Panc1 (cell line): ENCODE measurements at regions not wholly inside any gene's neighbourhood (a gene's known extent, or its start where the extent isn't known, plus 50 kb on each side); places are given as distances from the start of the nearest gene placed in this dataset.

Experiments
- ATAC-seq: fragments of 200-7000 bp; cut with Tn5 transposase; 2 replicates; pipeline ENCODE4 v1.9.1; 2020; ENCODE audit warnings: mild to moderate bottlenecking, moderate library complexity
- BruUV-seq: library from RNA; stranded (reverse); fragments of 400-500 nt; replicated peaks from 2 replicates; lab custom pipeline; 2021; lab: Mats Ljungman, UMichigan
- CTCF ChIA-PET: fragments of 300-600 bp; sonication (Branson Sonifier 250); formaldehyde crosslinking; loops from one replicate; lab custom pipeline; 2022; ENCODE audit warnings: antibody characterized with exemption; lab: Charles Lee
- POLR2A ChIA-PET: fragments of 300-600 bp; sonication (Branson Sonifier 250); formaldehyde crosslinking; loops from one replicate; lab custom pipeline; 2022; ENCODE audit warnings: antibody characterized with exemption; lab: Charles Lee
- DNase-seq: peaks from one replicate; pipeline ENCODE4 v3.0.0-alpha.2; 2010; ENCODE audit warnings: low read depth, low spot score
- H3K27ac ChIP-seq: 2 replicates; pipeline ENCODE4 v1.5.1; 2011; ENCODE audit warnings: mild to moderate bottlenecking, low read length, inconsistent platforms
- H3K27me3 ChIP-seq: fragments of 200-500 bp; sonication (Bioruptor generic); 2 replicates; pipeline ENCODE4 v1.6.0; 2014; ENCODE audit warnings: low read length, inconsistent platforms; ENCODE audit not compliant: control insufficient read depth, insufficient read depth
- H3K36me3 ChIP-seq: fragments of 200-500 bp; sonication (Bioruptor generic); 2 replicates; pipeline ENCODE4 v1.5.1; 2014; ENCODE audit warnings: inconsistent platforms, mild to moderate bottlenecking, low read length, moderate library complexity; ENCODE audit not compliant: control insufficient read depth, insufficient read depth
- H3K4me1 ChIP-seq: 2 replicates; pipeline ENCODE4 v1.5.1; 2011; ENCODE audit warnings: inconsistent platforms, mild to moderate bottlenecking, low read length, moderate library complexity; ENCODE audit not compliant: control insufficient read depth, insufficient read depth
- H3K4me3 ChIP-seq, 2 experiments: 2 replicates each; pipeline ENCODE4 v1.5.1; 2011 to 2012; ENCODE audit warnings: low read depth in 2 of 2, low read length in 2 of 2, mild to moderate bottlenecking in 2 of 2, inconsistent platforms in 1 of 2, moderate library complexity in 1 of 2
- H3K9me3 ChIP-seq: fragments of 200-500 bp; sonication (Bioruptor generic); 2 replicates; pipeline ENCODE4 v1.5.1; 2014; ENCODE audit warnings: low read depth, mild to moderate bottlenecking, inconsistent platforms, low read length, moderate library complexity; ENCODE audit not compliant: control insufficient read depth, insufficient read depth
- POLR2AphosphoS5 ChIP-seq: IDR thresholded peaks from 2 replicates; pipeline ENCODE4 v1.6.1; 2012; ENCODE audit warnings: mild to moderate bottlenecking, low read depth, low read length, moderate library complexity
- SIN3A ChIP-seq: IDR thresholded peaks from 2 replicates; pipeline ENCODE4 v1.6.1; 2012; ENCODE audit warnings: low read depth, mild to moderate bottlenecking, low read length, moderate library complexity, borderline replicate concordance; ENCODE audit not compliant: insufficient read depth
- TCF7L2 ChIP-seq: IDR thresholded peaks from 2 replicates; pipeline ENCODE4 v1.6.1; 2011; ENCODE audit warnings: mild to moderate bottlenecking, low read depth, low read length, inconsistent platforms
- in situ Hi-C: cut with HindIII; loops from 2 replicates; pipeline ENCODE4 v1.10.0; 2016; ENCODE audit warnings: low sequenced_read_pairs, low pct_unique_long_range_greater_than_20kb
- intact Hi-C: fragments of 100-400 bp; cut with micrococcal nuclease; formaldehyde crosslinking; loops from one replicate; pipeline ENCODE4 v1.10.0; 2022; ENCODE audit not compliant: unreplicated experiment
- TF ChIP-seq, protein P1 (sequence below), 2 experiments: IDR thresholded peaks; 2 replicates each; pipeline ENCODE4 v1.6.1; 2011 to 2012; ENCODE audit warnings: low read depth in 2 of 2, control low read depth in 1 of 2, low read length in 1 of 2, mild to moderate bottlenecking in 1 of 2, moderate library complexity in 1 of 2; ENCODE audit not compliant: insufficient read depth in 1 of 2
- TF ChIP-seq, protein P2 (sequence below): fragments of 450-650 bp; IDR thresholded peaks from 2 replicates; pipeline ENCODE4 v1.5.1; 2017; ENCODE audit warnings: mild to moderate bottlenecking

DNA sequence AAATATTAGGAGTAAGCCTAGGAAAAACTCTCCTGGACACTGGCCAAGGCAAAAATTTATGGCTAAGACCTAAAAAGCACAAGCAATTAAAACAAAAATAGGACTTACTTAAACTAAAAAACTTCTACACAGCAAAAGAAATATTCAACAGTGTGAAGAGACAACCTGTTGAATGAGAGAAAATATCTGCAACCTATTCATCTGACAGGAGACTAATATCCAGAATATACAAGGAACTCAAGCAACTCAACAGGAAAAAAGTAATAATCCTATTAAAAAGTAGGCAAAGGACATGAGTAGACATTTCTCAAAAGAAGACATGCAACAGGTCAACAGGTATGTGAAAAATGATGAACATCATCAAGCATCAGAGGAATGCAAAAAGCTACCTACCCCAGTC, 431.1 kb downstream of the ZEB2 start:
- no peaks in the 10 kb centered on the region for H3K36me3 ChIP-seq

GRCh38 chr2:144086965-144087364, 433.0 kb downstream of the ZEB2 start:
- in situ Hi-C loops = no loop called here
- H3K4me1 ChIP-seq = no peaks in the 10 kb centered on the region
- H3K9me3 ChIP-seq = no peaks in the 10 kb centered on the region
- no peak overlapping the region for H3K27ac ChIP-seq
- ATAC-seq (no peak), DNase-seq (no peak)
- H3K36me3 ChIP-seq = no peaks in the 10 kb centered on the region
- CTCF ChIA-PET = no interaction called here
- intact Hi-C loops = no loop called here
- no peaks in the 10 kb centered on the region for H3K27me3 ChIP-seq
- no peak overlapping the region for H3K4me3 ChIP-seq
- TF ChIP-seq POLR2AphosphoS5 = no peak
- no peak for TF ChIP-seq SIN3A
- TF ChIP-seq, protein P1, sequence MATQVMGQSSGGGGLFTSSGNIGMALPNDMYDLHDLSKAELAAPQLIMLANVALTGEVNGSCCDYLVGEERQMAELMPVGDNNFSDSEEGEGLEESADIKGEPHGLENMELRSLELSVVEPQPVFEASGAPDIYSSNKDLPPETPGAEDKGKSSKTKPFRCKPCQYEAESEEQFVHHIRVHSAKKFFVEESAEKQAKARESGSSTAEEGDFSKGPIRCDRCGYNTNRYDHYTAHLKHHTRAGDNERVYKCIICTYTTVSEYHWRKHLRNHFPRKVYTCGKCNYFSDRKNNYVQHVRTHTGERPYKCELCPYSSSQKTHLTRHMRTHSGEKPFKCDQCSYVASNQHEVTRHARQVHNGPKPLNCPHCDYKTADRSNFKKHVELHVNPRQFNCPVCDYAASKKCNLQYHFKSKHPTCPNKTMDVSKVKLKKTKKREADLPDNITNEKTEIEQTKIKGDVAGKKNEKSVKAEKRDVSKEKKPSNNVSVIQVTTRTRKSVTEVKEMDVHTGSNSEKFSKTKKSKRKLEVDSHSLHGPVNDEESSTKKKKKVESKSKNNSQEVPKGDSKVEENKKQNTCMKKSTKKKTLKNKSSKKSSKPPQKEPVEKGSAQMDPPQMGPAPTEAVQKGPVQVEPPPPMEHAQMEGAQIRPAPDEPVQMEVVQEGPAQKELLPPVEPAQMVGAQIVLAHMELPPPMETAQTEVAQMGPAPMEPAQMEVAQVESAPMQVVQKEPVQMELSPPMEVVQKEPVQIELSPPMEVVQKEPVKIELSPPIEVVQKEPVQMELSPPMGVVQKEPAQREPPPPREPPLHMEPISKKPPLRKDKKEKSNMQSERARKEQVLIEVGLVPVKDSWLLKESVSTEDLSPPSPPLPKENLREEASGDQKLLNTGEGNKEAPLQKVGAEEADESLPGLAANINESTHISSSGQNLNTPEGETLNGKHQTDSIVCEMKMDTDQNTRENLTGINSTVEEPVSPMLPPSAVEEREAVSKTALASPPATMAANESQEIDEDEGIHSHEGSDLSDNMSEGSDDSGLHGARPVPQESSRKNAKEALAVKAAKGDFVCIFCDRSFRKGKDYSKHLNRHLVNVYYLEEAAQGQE (IDR thresholded peaks at IDR 0.05; ENCODE audit: insufficient read depth in 1 of 2, low read depth in 2 of 2, low read length in 1 of 2) = no peak
- TF ChIP-seq, protein P2, sequence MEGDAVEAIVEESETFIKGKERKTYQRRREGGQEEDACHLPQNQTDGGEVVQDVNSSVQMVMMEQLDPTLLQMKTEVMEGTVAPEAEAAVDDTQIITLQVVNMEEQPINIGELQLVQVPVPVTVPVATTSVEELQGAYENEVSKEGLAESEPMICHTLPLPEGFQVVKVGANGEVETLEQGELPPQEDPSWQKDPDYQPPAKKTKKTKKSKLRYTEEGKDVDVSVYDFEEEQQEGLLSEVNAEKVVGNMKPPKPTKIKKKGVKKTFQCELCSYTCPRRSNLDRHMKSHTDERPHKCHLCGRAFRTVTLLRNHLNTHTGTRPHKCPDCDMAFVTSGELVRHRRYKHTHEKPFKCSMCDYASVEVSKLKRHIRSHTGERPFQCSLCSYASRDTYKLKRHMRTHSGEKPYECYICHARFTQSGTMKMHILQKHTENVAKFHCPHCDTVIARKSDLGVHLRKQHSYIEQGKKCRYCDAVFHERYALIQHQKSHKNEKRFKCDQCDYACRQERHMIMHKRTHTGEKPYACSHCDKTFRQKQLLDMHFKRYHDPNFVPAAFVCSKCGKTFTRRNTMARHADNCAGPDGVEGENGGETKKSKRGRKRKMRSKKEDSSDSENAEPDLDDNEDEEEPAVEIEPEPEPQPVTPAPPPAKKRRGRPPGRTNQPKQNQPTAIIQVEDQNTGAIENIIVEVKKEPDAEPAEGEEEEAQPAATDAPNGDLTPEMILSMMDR = no peak
- no peak for TF ChIP-seq TCF7L2
- POLR2A ChIA-PET = no interaction called here
- no TSS peak for BruUV-seq

More for the DNA sequence above, 431.1 kb downstream of the ZEB2 start:
- ATAC-seq (no peak), DNase-seq (no peak)
- Histone ChIP-seq H3K9me3 (no peaks in the 10 kb centered on the region), H3K27ac (no peak overlapping the region), H3K27me3 (no peaks in the 10 kb centered on the region), H3K4me3 (no peak overlapping the region), H3K4me1 (no peaks in the 10 kb centered on the region)
- TF ChIP-seq SIN3A (no peak), TCF7L2 (no peak), POLR2AphosphoS5 (no peak)
- TF ChIP-seq, protein P1 (IDR thresholded peaks at IDR 0.05; ENCODE audit: insufficient read depth in 1 of 2, low read depth in 2 of 2, low read length in 1 of 2) = no peak
- TF ChIP-seq, protein P2 = no peak
- CTCF ChIA-PET = no interaction called here
- in situ Hi-C loops (no loop called here), intact Hi-C loops (no loop called here)
- POLR2A ChIA-PET = no interaction called here
- no TSS peak for BruUV-seq
